NCI-H526 treated with DMSO at 0.1 percent for 48 hours (cell line): ENCODE measurements at regions not wholly inside any gene's neighbourhood (a gene's known extent, or its start where the extent isn't known, plus 50 kb on each side); places are given as distances from the start of the nearest gene placed in this dataset.
"Not testable (repeated sequence)": the region's sequence is repeated elsewhere in the genome, so short reads cannot be mapped to it uniquely, and the experiment has no call there.

Source experiments
- DNase-seq: peaks from one replicate; lab custom pipeline; 2025; lab: John Stamatoyannopoulos, UW

- DNase-seq = no peak
Observed at GRCh38 chr4:78660559-78660958, 109.0 kb downstream of the ANXA3 start.

- DNase-seq = no peak
Observed at GRCh38 chr4:78661086-78661690, 109.6 kb downstream of the ANXA3 start.

- DNase-seq = no peak
Observed at GRCh38 chr4:78661921-78662521, 110.5 kb downstream of the ANXA3 start.

GRCh38 chr4:78662658-78663057 lies 111.1 kb downstream of the ANXA3 start:
- DNase-seq = no peak

- DNase-seq = not testable (repeated sequence)
Observed at GRCh38 chr4:78664296-78664695, 111.9 kb upstream of the BMP2K start.

- DNase-seq = no peak
Observed at GRCh38 chr4:78665216-78665770, 110.9 kb upstream of the BMP2K start.

- DNase-seq = no peak
Observed at GRCh38 chr4:78666830-78667258, 109.3 kb upstream of the BMP2K start.

GRCh38 chr4:78667325-78667724 lies 108.8 kb upstream of the BMP2K start:
- DNase-seq = no peak

- DNase-seq = no peak
Observed at GRCh38 chr4:78667764-78668163, 108.4 kb upstream of the BMP2K start.

GRCh38 chr4:78669453-78669852 lies 106.7 kb upstream of the BMP2K start:
- no peak for DNase-seq

- no peak for DNase-seq
Observed at GRCh38 chr4:78671903-78672815, 104.0 kb upstream of the BMP2K start.

- no peak for DNase-seq
Observed at GRCh38 chr4:78673337-78673736, 102.8 kb upstream of the BMP2K start.

- DNase-seq = no peak
Observed at GRCh38 chr4:78675325-78675724, 100.8 kb upstream of the BMP2K start.

- no peak for DNase-seq
Observed at GRCh38 chr4:78682070-78682469, 94.1 kb upstream of the BMP2K start.

- no peak for DNase-seq
Observed at GRCh38 chr4:78683352-78683751, 92.8 kb upstream of the BMP2K start.

- no peak for DNase-seq
Observed at GRCh38 chr4:78684325-78685079, 91.6 kb upstream of the BMP2K start.

- no peak for DNase-seq
Observed at GRCh38 chr4:78687818-78688217, 88.3 kb upstream of the BMP2K start.

GRCh38 chr4:78688366-78688765 lies 87.8 kb upstream of the BMP2K start:
- DNase-seq = no peak

- DNase-seq = no peak
Observed at GRCh38 chr4:78689261-78689660, 86.9 kb upstream of the BMP2K start.

GRCh38 chr4:78689700-78690323 lies 86.3 kb upstream of the BMP2K start:
- no peak for DNase-seq

- DNase-seq = no peak
Observed at GRCh38 chr4:78691334-78691754, 84.8 kb upstream of the BMP2K start.
